BLaER1 treated with 17β-estradiol and CSF1 and Interleukin-3, amounts not matched to agents 10 nM and 100 nM (cell line): ENCODE measurements at regions not wholly inside any gene's neighbourhood (a gene's known extent, or its start where the extent isn't known, plus 50 kb on each side); places are given as distances from the start of the nearest gene placed in this dataset.
"Not testable (repeated sequence)": the region's sequence is repeated elsewhere in the genome, so short reads cannot be mapped to it uniquely, and the experiment has no call there.

Experiments used
- H3K27ac ChIP-seq, 11 experiments: shearing (Covaris generic); formaldehyde crosslinking; 2 replicates each; pipeline ENCODE4 v1.8.1; 2022
- H3K27me3 ChIP-seq, 11 experiments: shearing (Covaris generic); formaldehyde crosslinking; 2 replicates each; pipeline ENCODE4 v1.8.1; 2022
- H3K36me3 ChIP-seq, 11 experiments: shearing (Covaris generic); formaldehyde crosslinking; 2 replicates each; pipeline ENCODE4 v1.8.1; 2022
- H3K4me1 ChIP-seq, 10 experiments: shearing (Covaris generic); formaldehyde crosslinking; 2 replicates each; pipeline ENCODE4 v1.8.1; 2022
- H3K4me2 ChIP-seq, 11 experiments: shearing (Covaris generic); formaldehyde crosslinking; 2 replicates each; pipeline ENCODE4 v1.8.1; 2022
- H3K4me3 ChIP-seq, 10 experiments: shearing (Covaris generic); formaldehyde crosslinking; 2 replicates each; pipeline ENCODE4 v1.8.1; 2022
- H3K9ac ChIP-seq, 11 experiments: shearing (Covaris generic); formaldehyde crosslinking; 2 replicates each; pipeline ENCODE4 v1.8.1; 2022
- H3K9me3 ChIP-seq, 11 experiments: shearing (Covaris generic); formaldehyde crosslinking; replicated peaks in 1 of 11; 2 replicates each; pipeline ENCODE4 v1.8.1; 2022
- H4K20me1 ChIP-seq, 11 experiments: shearing (Covaris generic); formaldehyde crosslinking; 2 replicates each; pipeline ENCODE4 v1.8.1; 2022
- Cebpa-rat ChIP-seq, 11 experiments: shearing (Covaris generic); IDR thresholded peaks; 2 replicates each; pipeline ENCODE4 v1.8.1; 2022

GRCh38 chr6:9699888-9700287, 715.0 kb downstream of the TFAP2A start:
- H4K20me1 ChIP-seq, result no peaks in the 10 kb centered on the region
- no peak overlapping the region for H3K27ac ChIP-seq
- no peaks in the 10 kb centered on the region for H3K27me3 ChIP-seq
- no peak overlapping the region for H3K9ac ChIP-seq
- no peaks in the 10 kb centered on the region for H3K4me1 ChIP-seq
- TF ChIP-seq Cebpa-rat (IDR thresholded peaks at IDR 0.05), result no peak
- H3K4me3 ChIP-seq, result no peak overlapping the region
- H3K4me2 ChIP-seq, result no peak overlapping the region
- H3K9me3 ChIP-seq, result peaks cover 0 to 8% (median 0%) of the 10 kb centered on the region in 11 experiments; a peak in 3 of 22 replicates
- no peaks in the 10 kb centered on the region for H3K36me3 ChIP-seq

DNA sequence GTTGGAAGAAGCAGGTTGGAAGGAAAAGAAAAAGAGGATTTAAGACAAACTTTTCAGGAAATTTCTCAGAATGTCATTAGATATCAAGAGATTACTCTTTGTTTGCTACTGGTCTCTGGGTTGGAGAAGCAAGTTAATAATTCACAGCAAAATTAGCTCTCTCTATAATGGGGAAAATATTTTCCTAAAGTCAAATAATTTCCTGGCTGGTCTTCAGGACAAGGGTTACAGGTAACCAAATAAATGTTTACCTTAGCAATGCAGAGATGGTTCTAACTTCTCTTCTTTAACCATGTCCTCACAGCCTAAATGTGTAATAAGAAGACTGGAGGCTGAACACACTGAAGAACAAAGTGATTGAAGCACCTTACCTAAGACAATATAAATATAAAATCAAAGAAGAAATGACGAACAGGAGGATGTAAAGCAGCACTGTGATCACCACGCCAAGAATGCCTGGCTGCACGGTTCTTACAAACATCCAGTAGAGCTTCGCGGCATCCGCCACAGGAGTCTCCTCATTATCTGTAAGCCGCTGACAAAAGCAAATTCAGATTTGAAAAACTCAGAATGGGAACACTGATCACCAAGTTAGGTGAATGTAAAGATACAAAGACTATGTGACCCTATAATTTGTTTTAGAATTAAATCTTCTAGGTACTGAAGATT, 717.5 kb downstream of the TFAP2A start:
- Histone ChIP-seq H3K9me3 (peaks cover 0 to 9% (median 0%) of the 10 kb centered on the region in 11 experiments; a peak in 3 of 22 replicates), H3K27me3 (no peaks in the 10 kb centered on the region), H3K27ac (no peak overlapping the region), H3K36me3 (no peaks in the 10 kb centered on the region), H4K20me1 (no peaks in the 10 kb centered on the region), H3K4me1 (no peaks in the 10 kb centered on the region), H3K4me3 (no peak overlapping the region), H3K9ac (no peak overlapping the region), H3K4me2 (no peak overlapping the region)
- TF ChIP-seq Cebpa-rat (IDR thresholded peaks at IDR 0.05), result no peak

- TF ChIP-seq Cebpa-rat (IDR thresholded peaks at IDR 0.05), result no peak
- no peak overlapping the region for H3K27ac ChIP-seq
- H3K9ac ChIP-seq, result no peak overlapping the region
- H3K27me3 ChIP-seq, result no peaks in the 10 kb centered on the region
- H3K9me3 ChIP-seq, result peaks cover 0 to 5% (median 0%) of the 10 kb centered on the region in 11 experiments; a peak in 3 of 22 replicates
- no peak overlapping the region for H3K4me2 ChIP-seq
- H3K4me3 ChIP-seq, result no peak overlapping the region
- no peaks in the 10 kb centered on the region for H3K36me3 ChIP-seq
- no peaks in the 10 kb centered on the region for H3K4me1 ChIP-seq
- H4K20me1 ChIP-seq, result no peaks in the 10 kb centered on the region
Measured at GRCh38 chr6:9690388-9690787, 724.5 kb downstream of the TFAP2A start.

DNA sequence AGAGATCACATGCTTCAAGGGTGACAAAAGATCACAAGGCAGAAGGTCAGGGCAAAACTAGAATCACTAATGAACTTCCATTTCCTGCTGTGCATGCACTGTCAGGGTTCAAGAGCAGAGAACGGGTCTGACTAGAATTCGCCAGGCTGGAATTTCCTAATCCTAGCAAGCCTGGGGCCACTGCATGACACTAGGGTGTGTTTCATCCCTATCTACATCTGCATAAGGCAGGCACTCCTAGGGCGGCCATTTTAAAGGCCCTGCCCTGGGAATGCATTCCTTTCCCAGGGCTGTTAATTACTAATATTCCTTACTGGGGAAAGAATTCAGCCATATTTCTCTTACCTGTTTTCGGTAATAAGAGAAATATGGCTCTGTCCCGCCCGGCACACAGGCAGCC, 734.1 kb downstream of the TFAP2A start:
- H4K20me1 ChIP-seq, H3K4me3 ChIP-seq, H3K9me3 ChIP-seq, H3K4me2 ChIP-seq, H3K27me3 ChIP-seq, H3K9ac ChIP-seq, H3K36me3 ChIP-seq, H3K27ac ChIP-seq, H3K4me1 ChIP-seq: not testable (repeated sequence)

DNA sequence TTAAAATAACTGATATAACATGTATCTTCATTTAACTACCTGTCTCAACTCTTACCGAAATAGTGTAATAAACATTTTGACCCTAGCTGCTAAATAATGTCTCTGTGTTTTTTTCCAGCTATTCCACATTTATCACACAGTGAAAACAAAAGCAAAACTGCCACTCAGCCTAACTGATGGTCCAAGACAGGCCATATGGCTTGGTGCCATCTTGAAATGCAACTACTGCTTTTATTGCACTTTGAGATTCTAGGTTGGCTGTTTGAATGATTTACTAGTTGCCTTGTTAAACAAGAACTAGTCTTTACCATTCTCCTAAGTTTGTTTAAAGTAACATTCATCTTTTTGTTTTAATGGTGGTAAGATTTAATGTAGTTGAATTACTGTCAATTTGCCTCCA, 739.8 kb downstream of the TFAP2A start:
- Histone ChIP-seq H3K9me3 (0 out of 22 replicates have a peak, but pooled peaks cover 0 to 17% (median 0%) of the 10 kb centered on the region in 11 experiments), H3K27me3 (no peaks in the 10 kb centered on the region), H3K4me2 (no peak overlapping the region), H3K9ac (no peak overlapping the region), H3K36me3 (no peaks in the 10 kb centered on the region), H3K27ac (no peak overlapping the region), H4K20me1 (no peaks in the 10 kb centered on the region), H3K4me3 (no peak overlapping the region), H3K4me1 (0 out of 20 replicates have a peak, but pooled peaks cover 0 to 4% (median 0%) of the 10 kb centered on the region in 10 experiments)
- TF ChIP-seq Cebpa-rat (IDR thresholded peaks at IDR 0.05), result no peak

DNA sequence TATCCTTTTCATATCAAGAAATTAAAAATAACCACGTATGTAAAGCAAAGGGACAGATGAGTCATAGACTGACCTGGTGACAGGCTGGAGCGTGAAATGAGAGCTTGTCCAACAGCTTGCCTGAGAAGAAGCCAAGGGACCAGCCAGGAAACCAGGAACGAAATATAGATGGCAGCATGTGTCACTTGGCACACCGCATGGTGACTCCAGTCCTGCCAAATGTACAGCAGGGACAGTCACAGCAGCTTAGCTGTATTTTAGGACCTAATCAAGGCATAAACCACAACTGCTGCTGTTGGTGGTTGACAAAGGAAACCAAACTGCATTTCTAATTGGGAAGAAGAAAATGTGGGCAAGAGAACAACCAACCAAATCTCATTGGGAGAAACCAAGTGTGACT, 755.0 kb downstream of the TFAP2A start:
- H4K20me1 ChIP-seq, result no peaks in the 10 kb centered on the region
- H3K4me1 ChIP-seq, result peaks cover 0 to 8% (median 6%) of the 10 kb centered on the region in 10 experiments; a peak in 7 of 20 replicates
- H3K4me3 ChIP-seq, result no peak overlapping the region
- no peaks in the 10 kb centered on the region for H3K9me3 ChIP-seq
- no peak overlapping the region for H3K9ac ChIP-seq
- H3K27me3 ChIP-seq, result no peaks in the 10 kb centered on the region
- H3K27ac ChIP-seq, result no peak overlapping the region
- peak overlapping the region in 5 of 11 experiments; percentile 0 to 35 (median 26); a peak in 3 of 22 replicates for H3K4me2 ChIP-seq
- TF ChIP-seq Cebpa-rat (IDR thresholded peaks at IDR 0.05), result no peak
- H3K36me3 ChIP-seq, result no peaks in the 10 kb centered on the region

- Histone ChIP-seq H3K4me2 (no peak overlapping the region), H3K36me3 (no peaks in the 10 kb centered on the region), H3K4me3 (no peak overlapping the region), H3K4me1 (peaks cover 0 to 8% (median 6%) of the 10 kb centered on the region in 10 experiments; a peak in 7 of 20 replicates), H3K9ac (no peak overlapping the region), H3K9me3 (peaks cover 3 to 5% (median 4%) of the 10 kb centered on the region in 11 experiments; a peak in 14 of 22 replicates), H3K27me3 (no peaks in the 10 kb centered on the region), H4K20me1 (no peaks in the 10 kb centered on the region), H3K27ac (no peak overlapping the region)
- TF ChIP-seq Cebpa-rat (IDR thresholded peaks at IDR 0.05), result no peak
Measured at GRCh38 chr6:9657994-9658393, 756.9 kb downstream of the TFAP2A start.

GRCh38 chr6:9647599-9647998, 767.3 kb downstream of the TFAP2A start:
- no peak overlapping the region for H3K4me3 ChIP-seq

DNA sequence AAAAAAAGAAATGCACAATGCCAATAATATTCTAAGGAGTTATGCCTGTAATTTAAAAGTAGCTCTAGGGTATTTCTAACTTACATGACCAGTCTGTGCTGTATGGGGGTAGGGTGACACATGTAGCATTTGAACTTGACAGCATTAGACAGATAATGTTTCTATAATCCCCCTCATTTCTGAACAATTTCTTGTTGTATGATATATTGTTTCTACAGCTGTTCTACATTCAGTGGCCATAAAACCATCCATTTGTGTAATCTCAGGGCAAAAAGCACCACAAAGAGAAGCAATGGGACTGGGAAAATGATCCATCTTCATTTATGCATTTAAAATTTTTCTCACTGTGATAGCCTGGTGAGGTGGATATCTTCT, 767.8 kb downstream of the TFAP2A start:
- no peaks in the 10 kb centered on the region for H3K36me3 ChIP-seq
- H3K9me3 ChIP-seq, result no peaks in the 10 kb centered on the region
- no peak overlapping the region for H3K4me2 ChIP-seq
- peaks cover 0 to 8% (median 0%) of the 10 kb centered on the region in 10 experiments; a peak in 4 of 20 replicates for H3K4me1 ChIP-seq
- TF ChIP-seq Cebpa-rat (IDR thresholded peaks at IDR 0.05), result no peak
- H3K4me3 ChIP-seq, result no peak overlapping the region
- H4K20me1 ChIP-seq, result no peaks in the 10 kb centered on the region
- no peak overlapping the region for H3K9ac ChIP-seq
- no peaks in the 10 kb centered on the region for H3K27me3 ChIP-seq
- no peak overlapping the region for H3K27ac ChIP-seq

More at GRCh38 chr6:9647599-9647998, 767.3 kb downstream of the TFAP2A start:
- H3K27me3 ChIP-seq, result no peaks in the 10 kb centered on the region
- H3K4me1 ChIP-seq, result peaks cover 0 to 8% (median 0%) of the 10 kb centered on the region in 10 experiments; a peak in 4 of 20 replicates
- no peak for TF ChIP-seq Cebpa-rat (IDR thresholded peaks at IDR 0.05)
- peaks cover 0 to 2% (median 0%) of the 10 kb centered on the region in 11 experiments; a peak in 2 of 22 replicates for H3K9me3 ChIP-seq
- H3K4me2 ChIP-seq, result no peak overlapping the region
- H3K9ac ChIP-seq, result no peak overlapping the region
- H4K20me1 ChIP-seq, result no peaks in the 10 kb centered on the region
- no peaks in the 10 kb centered on the region for H3K36me3 ChIP-seq
- H3K27ac ChIP-seq, result no peak overlapping the region
